Activated effector memory CD4-positive, alpha-beta T cell treated with Interleukin-2 at 50 U/mL for 16 hours (primary cell): ENCODE measurements at regions not wholly inside any gene's neighbourhood (a gene's known extent, or its start where the extent isn't known, plus 50 kb on each side); places are given as distances from the start of the nearest gene placed in this dataset.

Experiments
- DNase-seq: peaks from one replicate; pipeline ENCODE4 v3.0.0-alpha.2; 2020

DNA sequence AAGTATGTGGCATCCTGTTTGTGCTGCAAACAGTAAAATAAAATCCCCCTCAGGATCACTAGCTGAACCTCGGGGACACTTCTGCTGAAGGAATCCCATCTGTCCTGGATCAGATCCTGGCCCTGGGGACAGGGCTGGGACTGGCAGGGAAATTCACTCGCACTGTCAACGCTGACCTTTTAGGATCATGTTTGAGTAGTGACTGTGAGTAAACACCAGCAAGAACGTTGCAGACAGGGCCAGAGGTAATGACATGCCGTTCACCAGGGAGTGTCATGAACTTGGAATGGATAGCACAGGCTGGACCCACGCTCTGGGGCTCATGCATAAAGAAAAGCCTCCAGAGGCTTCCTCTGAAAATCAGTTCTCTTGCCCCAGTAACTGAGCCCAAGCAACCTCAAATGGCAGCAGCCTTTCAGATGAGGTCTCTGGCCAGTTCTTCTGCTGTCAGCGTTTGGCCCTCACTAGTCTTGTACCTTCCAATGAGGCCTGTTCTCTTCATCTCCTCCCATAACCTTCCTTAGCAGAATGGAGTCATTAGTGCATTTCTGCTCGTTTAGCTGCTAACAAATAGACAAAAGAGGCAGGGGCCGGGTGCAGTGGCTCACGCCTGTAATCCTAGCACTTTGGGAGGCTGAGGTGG, 51.0 kb upstream of the BARX2 start:
- no peak for DNase-seq

DNA sequence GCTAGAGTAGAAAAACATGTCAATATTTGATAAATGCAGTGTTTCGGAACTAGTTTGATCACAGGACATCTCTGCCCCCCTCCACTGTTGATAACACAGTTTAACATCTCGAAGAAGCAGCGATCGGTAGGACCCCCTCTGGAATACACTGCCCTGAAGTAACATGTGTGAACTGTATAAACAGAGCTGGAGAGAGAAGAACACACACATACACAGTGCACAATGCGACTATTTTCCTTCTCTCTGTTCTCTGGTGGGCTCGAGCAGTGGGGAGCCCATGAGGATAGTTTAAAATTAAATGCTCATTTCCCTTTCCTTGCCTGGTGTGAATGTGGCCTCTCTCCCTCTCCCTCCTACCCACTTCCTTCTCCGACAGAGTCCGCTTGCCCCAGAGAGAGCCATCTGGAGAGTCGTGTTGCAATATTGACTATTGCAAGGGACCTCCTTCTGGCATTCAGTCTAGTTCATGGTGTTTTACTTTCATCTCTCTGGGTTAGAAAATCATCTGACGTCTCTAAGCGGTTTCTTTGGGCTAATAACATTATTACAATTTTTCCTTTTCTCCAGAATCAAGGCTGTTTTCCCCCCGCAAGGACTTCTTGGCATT, 51.6 kb upstream of the BARX2 start:
- no peak for DNase-seq

DNA sequence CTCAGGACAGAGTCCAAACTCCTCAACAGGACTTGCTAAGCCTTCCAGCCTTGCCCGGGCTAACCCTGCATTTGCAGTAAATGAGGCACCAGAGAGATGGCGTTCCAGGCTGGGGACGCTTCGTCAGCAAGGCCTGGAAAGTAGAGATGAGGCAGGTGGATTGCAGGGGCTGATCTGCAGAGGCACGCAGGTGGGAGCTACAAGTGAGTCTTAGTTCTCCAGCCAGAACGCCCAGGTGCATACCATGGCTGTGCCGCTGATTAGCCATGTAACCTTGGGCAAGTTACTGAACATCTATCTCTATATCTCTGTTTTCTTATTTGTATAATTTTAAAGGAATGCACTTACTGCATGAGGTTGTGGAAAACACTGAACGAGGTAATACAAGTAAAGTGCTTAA, 52.7 kb upstream of the BARX2 start:
- DNase-seq = no peak

DNA sequence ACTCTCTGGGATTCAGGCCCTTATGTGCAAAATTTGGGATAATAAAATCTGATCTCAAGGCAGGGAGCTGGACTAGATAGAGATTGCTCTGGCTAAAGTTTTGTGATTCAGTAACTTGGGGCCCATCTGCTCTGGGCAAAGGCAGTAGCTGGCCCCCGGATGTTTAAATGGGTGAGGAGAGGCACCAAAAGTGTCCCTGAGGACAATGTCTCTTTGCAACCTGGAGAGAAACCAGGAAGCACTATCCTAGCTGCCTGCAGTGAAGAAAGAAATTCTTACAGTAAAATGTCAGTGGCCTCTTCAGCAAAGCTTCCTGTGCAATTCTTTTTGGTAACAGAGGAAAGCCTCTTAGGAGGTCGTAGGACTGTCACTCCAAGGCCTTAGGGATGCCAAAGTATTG, 54.6 kb upstream of the BARX2 start:
- DNase-seq = no peak

DNA sequence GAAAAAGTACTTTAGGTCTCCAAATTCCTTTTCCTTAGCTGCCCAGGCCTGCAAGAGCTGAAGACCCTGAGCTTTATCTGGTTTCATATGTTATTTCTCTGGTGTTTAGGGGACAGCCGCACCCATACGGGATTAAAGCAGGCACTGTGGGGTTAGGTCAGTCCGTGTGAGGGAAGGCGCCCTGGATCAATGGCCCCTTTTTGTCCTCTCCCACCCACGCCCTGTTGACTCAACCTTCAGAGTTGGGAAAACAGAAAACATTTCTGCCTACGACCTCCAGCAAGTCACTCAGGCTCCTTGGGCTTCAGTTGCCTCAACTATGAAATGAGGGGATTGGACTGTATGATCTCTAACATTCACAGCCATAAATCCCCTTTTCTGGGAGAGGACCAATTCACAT, 55.2 kb upstream of the BARX2 start:
- DNase-seq = no peak

DNA sequence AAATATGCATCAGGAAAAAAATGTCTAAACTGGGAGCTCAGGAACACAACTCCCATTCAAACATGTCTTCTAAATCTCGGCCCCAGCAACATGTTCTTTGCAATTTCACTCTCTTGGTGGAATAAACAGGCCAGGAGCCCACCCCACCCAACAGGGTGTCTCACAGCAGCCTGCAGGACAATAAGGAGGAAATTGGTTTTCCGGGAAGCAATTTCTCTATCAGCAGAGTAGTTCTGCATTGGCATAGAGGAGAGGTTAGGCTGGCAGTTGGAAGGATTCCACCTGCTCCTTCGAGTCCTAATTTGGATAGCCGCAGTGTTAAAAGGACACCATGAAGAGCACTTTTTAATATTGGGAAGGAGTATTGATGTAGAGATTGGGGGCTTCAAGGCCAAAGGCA, 55.9 kb upstream of the BARX2 start:
- no peak for DNase-seq

DNA sequence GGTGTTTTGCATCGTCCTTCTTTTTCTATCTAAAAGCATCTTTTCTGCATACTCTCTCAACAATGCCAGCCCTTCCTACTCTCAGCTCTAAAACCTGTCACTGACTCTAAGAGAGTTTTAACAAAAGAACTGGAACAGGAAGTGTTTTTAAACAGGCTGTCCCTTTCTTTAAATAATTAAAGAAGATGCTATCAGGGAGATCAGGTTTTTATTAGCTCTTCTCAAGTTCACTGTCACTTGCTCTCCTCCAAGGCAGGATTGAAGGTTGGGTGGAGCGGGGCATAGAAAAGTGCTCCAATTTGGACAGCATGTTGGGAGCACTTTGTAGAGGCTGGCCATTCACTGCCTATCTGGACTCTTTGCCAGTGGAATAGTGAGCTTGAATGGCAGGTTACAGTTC, 56.4 kb upstream of the BARX2 start:
- DNase-seq = no peak

DNA sequence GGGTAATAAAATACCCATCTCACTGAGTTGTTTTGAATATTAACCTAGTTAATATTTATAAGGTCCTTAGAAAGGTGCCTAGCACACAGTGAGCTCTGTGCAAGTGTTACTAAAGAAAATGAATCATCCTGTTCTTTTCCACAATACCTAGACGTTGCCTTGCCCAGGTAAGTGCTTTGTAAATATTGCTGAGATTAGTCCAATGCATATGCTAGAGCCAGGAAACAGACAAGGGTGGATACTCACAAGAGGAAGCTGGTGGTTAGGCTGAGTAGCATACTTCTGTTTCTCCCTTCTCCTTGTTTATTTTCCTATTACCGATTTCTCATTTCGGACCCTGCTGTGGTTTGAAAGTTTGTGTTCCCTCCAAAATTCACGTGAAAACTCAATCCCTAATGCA, 58.1 kb upstream of the BARX2 start:
- no peak for DNase-seq

DNA sequence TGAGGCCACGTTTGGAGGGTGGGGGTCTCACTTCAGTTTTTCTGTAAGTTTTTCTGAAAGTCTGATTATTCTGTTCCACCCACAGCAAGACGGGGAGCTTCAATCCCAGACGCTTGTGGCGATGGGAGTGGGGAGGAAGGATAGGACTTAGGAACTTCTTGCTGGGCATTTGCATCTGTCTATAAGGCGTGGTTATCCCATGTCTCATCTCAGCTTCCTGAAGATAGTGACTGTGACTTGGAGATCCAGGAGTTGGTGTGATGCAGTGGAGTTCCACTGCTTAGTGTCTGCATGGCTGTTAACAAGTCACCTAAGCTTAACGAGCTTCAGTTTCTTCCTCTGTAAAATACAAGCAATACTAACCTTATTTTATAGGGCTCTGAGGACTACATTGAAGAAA, 58.9 kb upstream of the BARX2 start:
- no peak for DNase-seq

DNA sequence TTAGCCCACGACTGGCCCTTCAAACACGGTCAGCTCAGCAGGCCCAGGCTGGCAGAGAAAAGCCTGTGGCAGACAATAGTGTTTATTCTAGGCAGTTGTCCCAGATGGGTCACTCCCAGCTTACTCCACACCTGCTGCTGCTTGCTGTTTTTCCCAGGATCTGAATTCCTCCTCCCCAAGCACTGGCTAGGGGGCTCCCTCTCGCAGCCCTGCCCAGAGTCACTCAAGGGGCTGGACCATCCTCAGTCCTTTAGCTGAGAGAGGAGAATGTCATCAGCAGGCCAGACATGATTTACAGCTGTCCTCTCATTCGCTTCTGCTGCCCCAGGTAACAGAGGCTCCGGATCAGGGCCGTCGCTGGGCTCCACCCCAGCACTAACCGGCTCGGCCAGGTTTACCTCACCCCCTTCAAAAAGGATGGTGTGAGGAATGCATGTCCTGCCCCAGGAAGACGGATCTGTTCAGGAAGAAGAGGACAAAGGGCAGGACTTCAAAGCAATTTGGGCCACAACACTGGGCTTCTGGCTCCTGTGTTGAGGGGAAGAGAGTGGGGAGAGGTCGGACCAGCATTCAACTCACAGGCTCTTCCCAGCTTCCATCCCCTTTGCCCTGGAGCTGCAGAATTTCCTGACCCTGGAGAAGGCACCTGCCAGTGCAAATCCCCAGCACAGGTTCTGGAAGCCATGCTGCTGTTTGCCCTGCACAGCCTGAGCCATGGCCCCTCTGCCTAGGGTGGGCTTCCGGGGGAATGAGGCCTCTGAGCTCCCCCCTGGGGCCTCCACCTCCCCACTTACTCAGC, 59.7 kb upstream of the BARX2 start:
- no peak for DNase-seq

DNA sequence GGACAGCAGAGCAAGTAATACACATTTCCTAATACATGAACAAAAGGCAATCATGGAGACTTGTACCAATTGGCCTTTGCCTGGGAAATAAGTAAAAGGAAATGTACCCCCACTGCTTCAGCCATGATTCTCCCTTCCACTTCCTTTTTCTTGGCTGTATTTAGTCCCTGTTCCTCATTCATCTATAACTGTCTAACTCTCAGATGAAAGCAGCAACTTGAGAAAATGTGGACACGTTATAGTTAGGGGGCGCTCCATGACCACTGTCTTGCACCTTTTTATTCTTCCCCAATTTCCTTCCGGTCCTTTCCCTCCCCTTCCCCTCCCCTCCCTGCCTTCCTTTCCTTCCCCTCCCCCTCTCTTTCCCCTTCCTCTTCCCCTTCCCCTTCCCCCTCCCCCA, 61.3 kb upstream of the BARX2 start:
- DNase-seq = no peak

DNA sequence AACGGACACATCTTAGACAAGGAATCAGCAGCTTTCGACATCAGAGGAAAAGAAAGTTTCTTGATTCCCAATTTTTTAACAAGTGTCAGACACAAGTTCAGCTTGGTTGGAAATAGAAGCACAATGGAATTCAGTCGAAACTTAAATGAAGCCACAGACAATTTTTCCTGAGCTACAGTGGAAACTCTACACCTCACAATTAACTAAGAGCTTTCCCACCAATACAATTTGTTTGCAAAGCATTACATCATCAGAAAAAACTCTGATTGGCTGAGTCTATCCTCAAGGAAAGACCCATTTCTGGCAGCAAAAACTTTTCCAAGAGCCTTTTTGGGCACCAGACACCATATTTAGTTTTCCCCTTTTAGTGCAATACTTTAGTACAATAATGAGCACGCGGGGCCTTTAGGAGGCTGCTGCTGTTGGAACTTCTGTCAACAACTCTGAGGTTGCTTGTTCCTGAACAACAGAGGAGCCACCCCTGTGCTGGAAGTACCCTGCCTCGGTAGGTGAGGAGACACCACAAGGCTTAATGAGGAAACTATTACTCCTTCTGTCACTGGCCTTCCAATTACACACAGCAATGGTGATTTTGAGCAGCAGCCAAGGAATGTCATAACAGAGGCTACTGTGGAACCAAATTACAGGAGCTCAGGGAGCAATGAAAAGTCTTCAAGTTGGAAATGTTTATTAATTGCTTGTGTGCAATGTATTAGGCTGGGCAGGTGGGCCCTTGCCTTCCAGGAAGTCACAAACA, 61.9 kb upstream of the BARX2 start:
- DNase-seq = no peak

DNA sequence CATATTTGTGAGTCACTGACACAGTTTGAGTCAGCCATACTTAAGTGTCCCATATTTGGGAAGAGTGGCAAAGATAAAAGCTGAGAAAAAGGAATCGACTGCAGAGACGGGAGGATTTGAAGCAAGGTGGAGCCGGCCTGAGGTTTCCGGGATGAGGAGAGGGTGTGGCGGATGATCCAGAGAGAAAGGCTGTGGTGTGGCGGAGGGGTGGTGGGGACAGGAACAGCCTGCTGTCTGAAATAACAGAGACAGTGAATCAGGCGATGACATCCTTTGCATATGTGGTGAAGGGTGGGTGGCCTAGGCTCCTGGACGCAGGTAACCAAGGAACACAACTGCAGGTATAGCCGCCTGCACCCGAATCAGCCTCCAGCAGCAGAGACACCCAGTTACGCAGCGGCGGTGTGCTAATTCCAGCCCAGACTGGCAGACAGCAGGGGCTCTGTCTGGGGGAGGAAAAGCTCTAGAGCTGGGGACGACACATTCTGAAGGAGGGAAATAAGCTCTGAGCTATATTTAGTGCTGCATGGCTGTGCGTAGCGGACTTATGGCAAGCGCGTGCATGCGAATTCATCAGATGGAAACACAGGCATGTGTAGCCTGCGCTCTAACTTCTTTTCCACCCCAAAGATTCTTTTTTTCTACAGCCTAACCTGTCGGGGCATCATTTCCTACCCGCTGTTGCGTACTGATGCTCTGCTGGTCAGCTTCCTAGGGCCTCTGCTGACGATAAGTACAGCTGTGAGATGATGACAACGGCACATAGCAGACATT, 62.7 kb upstream of the BARX2 start:
- DNase-seq = no peak

DNA sequence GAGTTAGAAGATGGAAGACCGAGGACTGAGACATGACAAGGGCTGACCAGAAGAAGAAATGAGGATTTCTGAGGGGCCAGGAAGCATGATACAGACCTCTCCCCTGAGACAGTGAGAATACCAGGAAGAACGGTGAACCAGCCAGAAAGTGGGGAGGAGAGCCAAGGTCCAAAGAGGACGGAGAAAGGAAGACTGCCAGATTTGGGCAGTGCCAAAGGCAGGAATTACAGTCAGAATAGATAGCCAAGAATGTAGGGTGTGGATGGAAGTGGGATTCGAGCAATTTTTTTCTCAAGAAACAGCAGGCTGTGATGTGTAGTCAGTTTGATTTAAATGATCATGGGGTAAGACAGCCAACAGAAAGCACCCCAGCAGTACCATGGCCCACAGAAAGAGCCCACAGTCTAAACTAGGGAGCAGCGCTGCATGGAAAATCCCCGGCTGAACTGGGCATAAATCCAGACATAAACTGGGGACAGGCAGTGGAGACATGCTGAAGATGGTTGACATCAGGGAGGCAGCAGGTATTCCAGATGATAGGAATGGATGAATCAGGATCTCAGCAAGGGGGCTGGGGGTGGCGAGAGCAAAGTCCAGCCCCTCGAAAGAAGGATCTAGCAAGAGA, 67.3 kb upstream of the BARX2 start:
- no peak for DNase-seq

DNA sequence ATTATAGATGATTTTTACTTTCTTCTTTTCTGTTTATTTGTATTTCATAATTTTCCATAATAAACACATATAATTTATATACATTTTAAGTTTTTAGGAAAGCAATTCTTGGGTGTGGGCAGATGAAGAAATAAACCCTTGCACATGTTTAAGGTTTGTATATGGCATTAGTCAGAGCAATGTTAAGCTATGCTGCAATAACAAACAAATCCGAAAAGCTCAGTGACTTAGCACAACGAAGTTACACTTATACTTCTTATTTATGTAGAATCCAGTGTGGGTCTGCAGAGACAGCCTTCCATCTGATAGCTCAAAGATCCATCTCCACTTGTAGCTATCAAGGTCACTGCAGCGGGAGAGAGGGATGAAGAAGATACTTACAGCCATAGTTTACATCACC, 68.5 kb upstream of the BARX2 start:
- no peak for DNase-seq

DNA sequence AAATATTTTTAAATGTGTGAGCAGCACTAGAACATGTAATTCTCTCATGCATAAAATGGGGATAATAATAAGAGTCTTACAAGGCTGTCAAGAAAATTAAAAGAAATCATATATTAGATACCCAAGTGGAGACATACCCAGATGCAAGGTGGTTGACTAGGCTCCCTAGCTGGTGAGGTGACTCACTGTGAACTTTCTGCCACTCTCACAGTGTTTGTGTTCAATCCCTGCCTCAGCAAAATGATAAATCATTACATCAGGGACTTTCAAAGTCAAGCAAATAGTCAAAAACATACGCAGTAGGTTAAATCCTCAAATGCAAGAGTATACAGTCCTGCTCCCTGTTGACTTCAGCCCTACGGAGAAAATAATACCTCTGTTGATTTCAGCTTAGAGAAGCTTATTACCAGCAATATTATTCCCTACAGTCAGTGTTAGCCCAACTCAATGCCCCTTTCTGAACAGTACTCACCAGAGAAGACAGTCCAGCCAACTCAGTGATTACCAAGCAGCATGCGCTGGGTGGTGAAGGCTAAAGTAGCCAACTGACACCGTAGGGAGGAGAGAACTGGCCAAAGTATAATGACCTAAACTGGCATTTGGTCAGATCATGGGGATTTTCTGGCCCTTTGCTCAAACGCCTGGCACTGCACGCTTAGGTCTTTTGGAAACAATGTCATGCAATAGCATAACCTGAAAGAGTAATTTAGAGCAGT, 73.1 kb upstream of the BARX2 start:
- DNase-seq = no peak

DNA sequence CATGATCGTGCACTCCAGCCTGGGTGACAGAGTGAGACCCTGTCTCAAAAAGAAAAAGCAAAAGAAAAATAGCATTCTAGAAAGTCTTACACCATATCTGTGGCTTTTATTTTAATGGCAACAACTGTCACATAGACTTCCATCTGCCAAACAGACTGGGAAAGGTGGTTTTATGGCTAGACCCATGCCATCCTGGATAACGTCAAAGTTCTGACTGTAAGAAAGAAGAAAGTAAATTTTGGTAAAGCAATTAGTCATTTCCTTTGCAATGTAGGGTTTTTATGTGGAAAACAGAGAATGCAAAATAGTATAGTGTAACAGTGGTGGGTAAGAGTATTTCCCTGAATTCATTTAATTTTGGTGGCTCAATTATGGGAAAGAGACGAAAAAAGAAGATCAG, 75.5 kb upstream of the BARX2 start:
- no peak for DNase-seq

DNA sequence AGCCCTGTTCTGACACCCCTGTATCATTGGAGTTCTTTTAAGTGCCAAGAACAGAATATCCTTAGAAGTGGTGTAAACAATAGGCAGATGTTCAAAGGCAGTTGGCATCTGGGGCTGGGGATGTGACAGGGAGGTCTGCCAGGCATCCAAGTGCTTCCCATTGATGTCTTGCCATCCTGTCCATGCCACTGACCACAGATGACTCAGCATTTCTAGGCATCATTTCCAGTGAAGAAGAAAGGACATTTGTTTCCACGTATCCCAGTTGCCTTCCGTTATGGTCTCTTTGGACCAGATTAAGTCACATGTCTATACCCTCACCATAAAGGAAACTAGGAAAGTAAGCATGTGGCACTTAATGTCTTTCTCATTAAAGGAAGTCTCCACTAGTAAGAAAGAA, 76.7 kb upstream of the BARX2 start:
- DNase-seq = no peak

DNA sequence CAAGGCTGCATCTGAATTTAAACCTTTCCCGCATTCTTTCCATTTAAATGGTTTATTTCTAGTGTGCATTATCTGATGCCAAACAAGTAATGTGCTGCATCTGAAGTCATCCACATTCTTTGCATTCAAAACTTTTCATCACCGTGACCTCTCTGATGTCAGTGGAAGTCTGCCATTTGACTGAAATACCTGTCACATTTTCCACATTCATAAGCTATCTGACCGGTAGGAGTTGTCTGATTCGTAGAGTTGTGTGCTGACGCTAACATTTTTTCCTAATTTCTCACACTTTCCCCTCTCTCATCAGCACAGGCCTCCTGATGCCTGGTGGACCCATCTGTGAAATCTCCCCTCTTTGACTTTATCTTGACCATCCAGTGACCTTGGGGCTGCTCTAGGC, 79.9 kb upstream of the BARX2 start:
- no peak for DNase-seq

DNA sequence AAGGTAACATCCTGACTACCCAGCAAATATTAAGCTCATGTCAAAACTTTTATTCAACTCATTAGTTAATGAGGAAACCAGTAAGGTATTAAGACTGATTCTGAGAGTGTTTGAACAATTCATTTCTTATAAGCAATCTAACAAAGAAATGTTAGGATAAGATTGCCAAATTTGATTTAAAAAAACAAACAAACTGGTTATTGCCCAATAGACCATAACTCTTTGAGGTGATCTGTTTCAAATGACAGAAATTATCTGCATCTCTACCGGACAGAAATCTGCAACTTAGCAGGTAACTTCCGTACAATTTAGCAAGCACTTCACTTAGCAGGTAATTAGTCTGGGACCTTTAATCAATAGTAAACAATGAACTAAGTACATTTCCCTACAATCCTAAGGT, 82.9 kb upstream of the BARX2 start:
- no peak for DNase-seq

DNA sequence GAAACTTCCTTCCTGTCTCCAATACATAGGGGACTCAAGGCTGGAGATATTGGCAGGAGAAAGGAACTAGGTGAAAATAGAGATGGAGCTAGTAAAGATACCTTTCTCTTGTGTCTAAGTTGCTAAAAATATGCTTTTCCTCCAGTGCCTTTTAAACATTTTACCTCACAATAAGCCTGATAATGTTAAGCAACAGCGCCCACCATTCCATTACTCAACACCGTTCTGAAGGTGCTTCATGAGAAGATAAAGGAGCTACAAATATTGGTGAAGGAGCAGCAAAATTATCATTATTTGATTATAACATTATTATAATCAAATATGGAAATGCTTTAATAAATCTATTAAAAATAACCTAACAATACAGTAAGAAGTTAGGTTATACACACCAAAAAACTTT, 83.6 kb upstream of the BARX2 start:
- DNase-seq = no peak

DNA sequence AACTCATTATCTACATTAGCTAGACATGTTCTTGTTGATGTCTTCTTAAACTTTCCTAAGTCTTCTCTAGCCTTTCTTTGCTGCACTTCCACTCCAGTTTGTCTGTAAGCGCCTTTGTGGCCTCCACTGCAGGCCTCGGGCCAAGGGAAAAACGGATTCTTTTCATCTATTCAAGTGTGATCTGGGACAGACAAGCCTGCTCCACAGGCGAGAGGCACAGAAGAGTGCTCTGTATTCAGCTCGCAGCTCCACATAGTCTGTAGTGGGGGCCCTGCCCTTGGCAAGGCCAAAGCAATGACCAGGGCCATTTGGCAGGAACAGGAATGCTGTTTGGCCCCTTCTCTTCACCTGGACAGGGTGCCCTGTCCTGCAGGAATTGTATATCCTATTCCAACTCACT, 84.1 kb upstream of the BARX2 start:
- DNase-seq = no peak
